ENCODE measurements at regions not wholly inside any gene's neighbourhood (a gene's known extent, or its start where the extent isn't known, plus 50 kb on each side); places are given as distances from the start of the nearest gene placed in this dataset.

GRCh38 chr22:22396741-22397291, 111.7 kb downstream of the ZNF280B start:
- no peak for DNase-seq

- DNase-seq, result no peak
These were observed 111.2 kb downstream of the ZNF280B start for GRCh38 chr22:22397292-22397870.

GRCh38 chr22:22397875-22398524, 110.5 kb downstream of the ZNF280B start:
- no peak for DNase-seq

- DNase-seq, result no peak
These were observed 109.8 kb downstream of the ZNF280B start for GRCh38 chr22:22398530-22399327.

GRCh38 chr22:22400099-22400498, 108.4 kb downstream of the ZNF280B start:
- no peak for DNase-seq

- DNase-seq, result no peak
These were observed 107.6 kb downstream of the ZNF280B start for GRCh38 chr22:22400964-22401363.

GRCh38 chr22:22401381-22401780, 107.2 kb downstream of the ZNF280B start:
- no peak for DNase-seq

GRCh38 chr22:22403306-22403705, 105.2 kb downstream of the ZNF280B start:
- DNase-seq, result no peak

- no peak for DNase-seq
These were observed 104.8 kb downstream of the ZNF280B start for GRCh38 chr22:22403771-22404170.

GRCh38 chr22:22404598-22405284, 103.8 kb downstream of the ZNF280B start:
- no peak for DNase-seq

- DNase-seq, result no peak
These were observed 102.0 kb downstream of the ZNF280B start for GRCh38 chr22:22406445-22407027.

- no peak for DNase-seq
These were observed 101.5 kb downstream of the ZNF280B start for GRCh38 chr22:22407061-22407460.

- no peak for DNase-seq
These were observed 100.3 kb downstream of the ZNF280B start for GRCh38 chr22:22408269-22408668.

GRCh38 chr22:22408731-22409696, 99.5 kb downstream of the ZNF280B start:
- no peak for DNase-seq

GRCh38 chr22:22410121-22410520, 98.4 kb downstream of the ZNF280B start:
- DNase-seq, result no peak

GRCh38 chr22:22410677-22411076, 97.9 kb downstream of the ZNF280B start:
- no peak for DNase-seq

- DNase-seq, result no peak
These were observed 94.3 kb downstream of the ZNF280B start for GRCh38 chr22:22414266-22414665.

GRCh38 chr22:22417495-22418162, 90.9 kb downstream of the ZNF280B start:
- no peak for DNase-seq

GRCh38 chr22:22418163-22418549, 90.4 kb downstream of the ZNF280B start:
- no peak for DNase-seq

GRCh38 chr22:22418957-22419356, 89.6 kb downstream of the ZNF280B start:
- DNase-seq, result no peak

GRCh38 chr22:22420580-22420979, 88.0 kb downstream of the ZNF280B start:
- no peak for DNase-seq

All from right forelimb (tissue), 1 donor.